HFF-Myc (cell line): ENCODE measurements at regions not wholly inside any gene's neighbourhood (a gene's known extent, or its start where the extent isn't known, plus 50 kb on each side); places are given as distances from the start of the nearest gene placed in this dataset.

Experiments
- DNase-seq: peaks from one replicate; pipeline ENCODE4 v3.0.0-alpha.2; 2011; ENCODE audit warnings: low read depth; ENCODE audit errors: extremely low read depth
- H3K4me3 ChIP-seq: replicated peaks from 2 replicates; pipeline ENCODE4 v1.5.1; 2011; ENCODE audit warnings: low read depth, mild to moderate bottlenecking, control low read depth, low read length
- CTCF ChIP-seq: IDR thresholded peaks from 2 replicates; pipeline ENCODE4 v1.5.1; 2012; ENCODE audit warnings: mild to moderate bottlenecking, low read depth, low read length, control low read depth; ENCODE audit errors: missing control alignments

GRCh38 chr4:138958519-138958918, 57.1 kb upstream of the NOCT start:
- no peak for TF ChIP-seq CTCF
- no peak for DNase-seq
- no peak overlapping the region for H3K4me3 ChIP-seq

- no peak overlapping the region for H3K4me3 ChIP-seq
- DNase-seq = no peak
- no peak for TF ChIP-seq CTCF
Observed at GRCh38 chr4:138957302-138957701, 58.3 kb upstream of the NOCT start.

- H3K4me3 ChIP-seq = no peak overlapping the region
- TF ChIP-seq CTCF = no peak
- no peak for DNase-seq
Observed at GRCh38 chr4:138954428-138954827, 61.2 kb upstream of the NOCT start.

- peak; percentile 31 for DNase-seq
- no peak for TF ChIP-seq CTCF
- no peak overlapping the region for H3K4me3 ChIP-seq
Observed at GRCh38 chr4:138953961-138954371, 61.6 kb upstream of the NOCT start.

GRCh38 chr4:138952411-138952810, 63.2 kb upstream of the NOCT start:
- H3K4me3 ChIP-seq = no peak overlapping the region
- no peak for DNase-seq
- TF ChIP-seq CTCF = no peak

GRCh38 chr4:138951764-138952163, 63.8 kb upstream of the NOCT start:
- no peak for TF ChIP-seq CTCF
- no peak for DNase-seq
- H3K4me3 ChIP-seq = no peak overlapping the region

GRCh38 chr4:138949866-138950265, 65.7 kb upstream of the NOCT start:
- no peak overlapping the region for H3K4me3 ChIP-seq
- TF ChIP-seq CTCF = no peak
- DNase-seq = no peak
